ENCODE measurements at regions not wholly inside any gene's neighbourhood (a gene's known extent, or its start where the extent isn't known, plus 50 kb on each side); places are given as distances from the start of the nearest gene placed in this dataset.

DNA sequence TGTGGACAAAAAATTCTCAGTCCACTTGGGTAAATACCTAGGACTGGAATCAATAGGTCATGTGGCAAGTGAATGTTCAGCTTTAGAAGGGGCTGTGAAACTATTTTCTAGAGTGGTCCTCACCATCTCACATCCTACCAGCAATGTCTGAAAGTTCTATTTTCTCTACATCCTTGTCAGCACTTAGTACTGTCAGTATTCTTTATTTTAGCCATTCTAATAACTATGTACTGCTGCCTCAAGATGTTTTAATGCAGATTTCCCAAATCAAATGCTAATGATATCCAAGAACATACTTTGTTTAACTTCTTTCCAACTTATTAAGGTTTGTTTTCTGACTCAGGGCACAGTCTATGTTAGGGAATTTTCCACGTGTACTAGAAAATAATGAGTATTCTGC is 317.0 kb downstream of the BRD1 start:
- no peaks in the 10 kb centered on the region for H3K27me3 ChIP-seq (ENCODE audit: control insufficient read depth, insufficient read depth, low read length)
- no peak for FAIRE-seq

DNA sequence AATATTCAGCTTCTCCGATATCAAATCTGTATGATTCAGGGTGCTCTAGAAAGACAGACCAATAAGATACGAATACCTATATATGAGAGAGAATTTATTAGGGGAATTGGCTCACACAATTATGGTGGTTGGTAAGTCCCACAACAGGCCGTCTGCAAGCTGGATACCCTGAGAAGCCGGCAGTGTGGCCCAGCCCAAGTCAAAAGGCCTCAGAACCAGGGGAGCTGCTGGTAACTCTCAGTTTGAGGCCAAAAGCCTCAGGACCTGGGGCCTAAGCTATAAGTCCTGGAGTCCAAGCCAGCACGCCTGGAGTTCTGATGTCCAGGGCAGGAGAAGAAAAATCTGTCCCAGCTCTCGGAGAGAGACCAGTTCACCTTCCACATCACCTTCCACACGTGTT is 318.7 kb downstream of the BRD1 start:
- no peaks in the 10 kb centered on the region for H3K27me3 ChIP-seq (ENCODE audit: control insufficient read depth, insufficient read depth, low read length)
- TF ChIP-seq, protein P1, sequence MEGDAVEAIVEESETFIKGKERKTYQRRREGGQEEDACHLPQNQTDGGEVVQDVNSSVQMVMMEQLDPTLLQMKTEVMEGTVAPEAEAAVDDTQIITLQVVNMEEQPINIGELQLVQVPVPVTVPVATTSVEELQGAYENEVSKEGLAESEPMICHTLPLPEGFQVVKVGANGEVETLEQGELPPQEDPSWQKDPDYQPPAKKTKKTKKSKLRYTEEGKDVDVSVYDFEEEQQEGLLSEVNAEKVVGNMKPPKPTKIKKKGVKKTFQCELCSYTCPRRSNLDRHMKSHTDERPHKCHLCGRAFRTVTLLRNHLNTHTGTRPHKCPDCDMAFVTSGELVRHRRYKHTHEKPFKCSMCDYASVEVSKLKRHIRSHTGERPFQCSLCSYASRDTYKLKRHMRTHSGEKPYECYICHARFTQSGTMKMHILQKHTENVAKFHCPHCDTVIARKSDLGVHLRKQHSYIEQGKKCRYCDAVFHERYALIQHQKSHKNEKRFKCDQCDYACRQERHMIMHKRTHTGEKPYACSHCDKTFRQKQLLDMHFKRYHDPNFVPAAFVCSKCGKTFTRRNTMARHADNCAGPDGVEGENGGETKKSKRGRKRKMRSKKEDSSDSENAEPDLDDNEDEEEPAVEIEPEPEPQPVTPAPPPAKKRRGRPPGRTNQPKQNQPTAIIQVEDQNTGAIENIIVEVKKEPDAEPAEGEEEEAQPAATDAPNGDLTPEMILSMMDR (IDR thresholded peaks at IDR 0.05; ENCODE audit: insufficient read depth, low read length, severe bottlenecking), result no peak
- DNase-seq (ENCODE audit: low read depth) (no peak), FAIRE-seq (no peak)
- no peaks in the 10 kb centered on the region for H3K36me3 ChIP-seq (ENCODE audit: control insufficient read depth, insufficient read depth, low read length)
- H3K4me3 ChIP-seq (ENCODE audit: low read depth, low read length), result no peak overlapping the region

More for the DNA sequence above, 317.0 kb downstream of the BRD1 start:
- H3K4me3 ChIP-seq (ENCODE audit: low read depth, low read length), result no peak overlapping the region
- DNase-seq (ENCODE audit: low read depth), result no peak
- TF ChIP-seq, protein P1 (IDR thresholded peaks at IDR 0.05; ENCODE audit: insufficient read depth, low read length, severe bottlenecking), result no peak
- H3K36me3 ChIP-seq (ENCODE audit: control insufficient read depth, insufficient read depth, low read length), result no peaks in the 10 kb centered on the region

DNA sequence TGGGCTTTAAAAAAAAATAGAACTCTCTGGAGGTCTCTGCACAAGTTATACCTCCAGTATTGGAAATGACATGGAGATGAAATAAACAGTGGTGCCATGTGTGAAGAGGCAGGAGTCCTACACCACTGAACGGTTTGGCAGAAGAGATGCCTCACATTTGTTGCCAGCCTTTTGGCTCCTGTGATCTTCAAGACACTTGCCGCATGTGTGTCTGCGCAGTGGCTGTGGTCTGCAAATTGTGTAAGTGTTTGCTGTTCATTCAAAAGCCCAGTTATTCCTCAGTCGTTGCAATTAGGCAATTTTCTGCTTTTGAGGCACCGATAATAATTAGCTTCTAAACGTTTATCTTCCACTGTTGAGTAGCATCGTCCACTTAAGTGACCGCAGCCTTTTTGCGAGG is 319.1 kb downstream of the BRD1 start:
- no peak for DNase-seq (ENCODE audit: low read depth)
- H3K27me3 ChIP-seq (ENCODE audit: control insufficient read depth, insufficient read depth, low read length), result no peaks in the 10 kb centered on the region

DNA sequence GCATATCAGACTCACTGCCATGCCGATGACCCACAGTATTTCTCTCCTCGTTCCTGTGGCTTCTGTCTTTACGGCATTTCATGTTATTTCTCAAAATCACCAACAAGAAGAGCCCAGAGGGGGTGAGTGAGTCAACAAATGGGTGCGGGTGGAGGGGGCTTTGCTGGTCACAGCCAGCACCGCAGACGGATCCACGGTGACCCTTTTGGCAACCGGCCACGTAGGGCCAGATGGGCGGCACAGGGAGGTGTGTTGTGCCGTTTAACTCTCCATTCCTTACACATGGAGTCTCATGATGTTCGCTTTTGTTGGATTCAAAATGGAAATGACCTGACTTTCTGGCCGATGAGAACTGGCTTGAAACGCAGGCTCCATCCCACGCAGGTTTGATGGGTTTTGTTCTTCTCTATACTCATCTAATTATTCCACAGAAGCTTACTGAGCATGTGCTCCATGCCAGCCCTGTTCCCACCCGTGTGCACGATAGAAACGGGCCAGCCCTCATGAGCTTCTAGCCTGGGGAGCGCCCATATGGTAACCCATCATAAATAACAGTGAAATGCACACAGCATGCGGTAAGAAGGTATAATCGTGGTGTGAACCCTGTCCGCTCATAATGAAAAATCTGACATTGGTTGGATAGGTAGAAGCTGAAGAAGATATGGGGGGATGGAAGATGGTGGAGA is 319.9 kb downstream of the BRD1 start:
- no peak for DNase-seq (ENCODE audit: low read depth)
- Histone ChIP-seq H3K36me3 (ENCODE audit: control insufficient read depth, insufficient read depth, low read length) (no peaks in the 10 kb centered on the region), H3K4me3 (ENCODE audit: low read depth, low read length) (no peak overlapping the region), H3K27me3 (ENCODE audit: control insufficient read depth, insufficient read depth, low read length) (no peaks in the 10 kb centered on the region)
- TF ChIP-seq, protein P1 (IDR thresholded peaks at IDR 0.05; ENCODE audit: insufficient read depth, low read length, severe bottlenecking), result no peak
- no peak for FAIRE-seq

More for the DNA sequence above, 319.1 kb downstream of the BRD1 start:
- FAIRE-seq, result no peak
- H3K36me3 ChIP-seq (ENCODE audit: control insufficient read depth, insufficient read depth, low read length), result no peaks in the 10 kb centered on the region
- TF ChIP-seq, protein P1 (IDR thresholded peaks at IDR 0.05; ENCODE audit: insufficient read depth, low read length, severe bottlenecking), result no peak
- no peak overlapping the region for H3K4me3 ChIP-seq (ENCODE audit: low read depth, low read length)

DNA sequence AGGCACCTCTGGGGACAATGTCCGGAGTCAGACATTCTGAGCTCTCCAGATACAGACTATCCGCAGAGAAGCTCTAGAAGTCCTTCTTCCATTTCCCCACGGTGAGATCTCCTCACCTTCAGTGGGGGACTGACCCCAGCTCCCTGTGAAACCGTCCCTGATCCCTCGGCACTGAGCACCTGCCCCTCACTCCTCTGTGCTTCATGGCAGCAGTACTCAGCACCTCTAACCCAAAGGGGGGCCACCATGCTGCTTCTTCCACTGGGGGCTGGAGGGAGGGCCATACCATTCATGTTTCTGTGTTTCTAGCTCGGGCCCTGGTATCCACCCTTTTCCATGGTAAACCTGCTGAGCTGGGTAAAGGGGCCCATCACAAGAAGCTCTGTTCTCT is 321.7 kb downstream of the BRD1 start:
- Histone ChIP-seq H3K4me3 (ENCODE audit: low read depth, low read length) (no peak overlapping the region), H3K27me3 (ENCODE audit: control insufficient read depth, insufficient read depth, low read length) (no peaks in the 10 kb centered on the region), H3K36me3 (ENCODE audit: control insufficient read depth, insufficient read depth, low read length) (no peaks in the 10 kb centered on the region)
- FAIRE-seq (no peak), DNase-seq (ENCODE audit: low read depth) (no peak)
- TF ChIP-seq, protein P1 (IDR thresholded peaks at IDR 0.05; ENCODE audit: insufficient read depth, low read length, severe bottlenecking), result no peak

All from bronchial epithelial cell (primary cell).